ENCODE measurements at regions not wholly inside any gene's neighbourhood (a gene's known extent, or its start where the extent isn't known, plus 50 kb on each side); places are given as distances from the start of the nearest gene placed in this dataset.

DNA sequence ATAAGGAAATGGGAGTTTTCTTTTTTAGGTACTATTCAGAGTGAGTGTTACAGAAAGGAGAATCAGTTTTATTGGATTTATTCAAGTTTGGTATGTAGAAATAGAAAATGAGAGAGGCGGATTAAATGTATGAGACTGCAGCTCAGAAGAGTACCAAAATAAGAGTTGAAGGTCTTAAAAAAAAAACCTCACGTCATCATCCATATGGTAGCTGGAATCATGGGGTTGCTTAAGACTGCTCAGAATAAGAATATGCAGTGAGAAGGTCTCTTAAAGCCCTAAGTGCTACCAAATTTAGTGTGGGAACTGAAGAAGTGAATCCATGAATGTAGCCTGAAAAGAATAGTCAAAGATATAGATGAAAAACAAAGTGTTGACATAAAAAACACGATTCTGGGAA is 825.5 kb upstream of the SEL1L start:
- no TSS peak for BruUV-seq (replicated peaks)
- CTCF ChIA-PET = no interaction called here
- DNase-seq (ENCODE audit: unreplicated experiment) = no peak
- Mint-ChIP-seq H3K9me3 (ENCODE audit: unreplicated experiment) (peaks cover 16% of the 10 kb centered on the region), H3K36me3 (ENCODE audit: insufficient read depth, unreplicated experiment) (no peaks in the 10 kb centered on the region), H3K4me3 (ENCODE audit: unreplicated experiment) (no peak overlapping the region), H3K27me3 (ENCODE audit: insufficient read depth, unreplicated experiment) (no peaks in the 10 kb centered on the region), H3K27ac (ENCODE audit: low read depth, unreplicated experiment) (no peak overlapping the region), H3K4me1 (ENCODE audit: insufficient read depth, unreplicated experiment) (peaks cover 6% of the 10 kb centered on the region)
- TF ChIP-seq, protein P1, sequence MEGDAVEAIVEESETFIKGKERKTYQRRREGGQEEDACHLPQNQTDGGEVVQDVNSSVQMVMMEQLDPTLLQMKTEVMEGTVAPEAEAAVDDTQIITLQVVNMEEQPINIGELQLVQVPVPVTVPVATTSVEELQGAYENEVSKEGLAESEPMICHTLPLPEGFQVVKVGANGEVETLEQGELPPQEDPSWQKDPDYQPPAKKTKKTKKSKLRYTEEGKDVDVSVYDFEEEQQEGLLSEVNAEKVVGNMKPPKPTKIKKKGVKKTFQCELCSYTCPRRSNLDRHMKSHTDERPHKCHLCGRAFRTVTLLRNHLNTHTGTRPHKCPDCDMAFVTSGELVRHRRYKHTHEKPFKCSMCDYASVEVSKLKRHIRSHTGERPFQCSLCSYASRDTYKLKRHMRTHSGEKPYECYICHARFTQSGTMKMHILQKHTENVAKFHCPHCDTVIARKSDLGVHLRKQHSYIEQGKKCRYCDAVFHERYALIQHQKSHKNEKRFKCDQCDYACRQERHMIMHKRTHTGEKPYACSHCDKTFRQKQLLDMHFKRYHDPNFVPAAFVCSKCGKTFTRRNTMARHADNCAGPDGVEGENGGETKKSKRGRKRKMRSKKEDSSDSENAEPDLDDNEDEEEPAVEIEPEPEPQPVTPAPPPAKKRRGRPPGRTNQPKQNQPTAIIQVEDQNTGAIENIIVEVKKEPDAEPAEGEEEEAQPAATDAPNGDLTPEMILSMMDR (IDR thresholded peaks at IDR 0.05; ENCODE audit: unreplicated experiment) = no peak
- POLR2A ChIA-PET = interaction anchor here (0.6 kb wide), 1 partner anchor 1966 kb away, joined by 3 read pairs; no protein-coding TSS in a partner anchor
- intact Hi-C loops (cut with micrococcal nuclease) = no loop called here

DNA sequence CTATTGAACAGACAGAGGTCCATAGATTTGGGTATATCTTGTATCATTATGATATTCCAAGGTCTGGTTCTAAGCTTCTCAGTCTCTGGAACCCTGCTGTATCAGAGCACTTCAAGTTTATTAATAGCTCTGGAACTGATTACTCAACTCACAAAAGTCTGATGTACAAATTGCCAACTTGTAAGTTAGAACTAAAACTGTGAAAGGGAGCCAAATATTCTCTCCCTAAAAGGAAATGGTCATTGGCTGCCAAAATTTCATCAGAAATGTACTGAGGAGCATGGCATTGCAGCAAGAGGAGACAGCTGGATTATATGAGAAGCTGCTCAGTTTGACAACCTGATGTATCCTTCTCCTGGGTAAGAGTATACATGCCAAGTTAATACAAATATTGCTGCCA is 828.8 kb upstream of the SEL1L start:
- Mint-ChIP-seq H3K4me3 (ENCODE audit: unreplicated experiment) (no peak overlapping the region), H3K36me3 (ENCODE audit: insufficient read depth, unreplicated experiment) (no peaks in the 10 kb centered on the region), H3K9me3 (ENCODE audit: unreplicated experiment) (peaks cover 14% of the 10 kb centered on the region), H3K4me1 (ENCODE audit: insufficient read depth, unreplicated experiment) (peaks cover 6% of the 10 kb centered on the region), H3K27me3 (ENCODE audit: insufficient read depth, unreplicated experiment) (no peaks in the 10 kb centered on the region), H3K27ac (ENCODE audit: low read depth, unreplicated experiment) (peak overlapping the region; percentile 7)
- DNase-seq (ENCODE audit: unreplicated experiment) = peak; percentile 83
- TF ChIP-seq, protein P1 (IDR thresholded peaks at IDR 0.05; ENCODE audit: unreplicated experiment) = no peak
- BruUV-seq (replicated peaks) = no TSS peak
- intact Hi-C loops (cut with micrococcal nuclease) = no loop called here
- CTCF ChIA-PET = interaction anchor here (1.2 kb wide), 1 partner anchor 373 kb away, joined by 3 read pairs; no protein-coding TSS in a partner anchor
- POLR2A ChIA-PET = interaction anchor here (0.5 to 1.4 kb wide), 4 partner anchors 8 to 808 kb away, joined by 3 to 5 read pairs (median 4); no protein-coding TSS in a partner anchor

DNA sequence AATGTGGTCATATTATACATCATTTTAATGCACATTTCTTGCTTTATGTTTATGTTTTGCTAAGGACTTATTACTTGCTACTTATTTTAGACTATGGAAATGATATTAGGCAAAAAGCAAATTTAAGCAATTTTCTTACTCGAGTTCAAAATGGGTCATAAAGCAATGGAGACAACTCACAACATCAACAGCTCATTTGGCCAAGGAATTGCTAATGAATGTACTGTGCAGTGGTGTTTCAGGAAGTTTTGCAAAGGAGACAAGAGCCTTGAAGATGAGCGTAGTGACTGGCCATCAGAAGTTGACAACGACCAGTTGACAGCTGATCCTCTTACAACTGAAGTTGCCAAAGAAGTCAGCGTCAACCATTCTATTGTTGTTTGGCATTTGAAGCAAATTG is 831.8 kb upstream of the SEL1L start:
- TF ChIP-seq, protein P1 (IDR thresholded peaks at IDR 0.05; ENCODE audit: unreplicated experiment) = no peak
- Mint-ChIP-seq H3K36me3 (ENCODE audit: insufficient read depth, unreplicated experiment) (no peaks in the 10 kb centered on the region), H3K4me3 (ENCODE audit: unreplicated experiment) (no peak overlapping the region), H3K27ac (ENCODE audit: low read depth, unreplicated experiment) (no peak overlapping the region), H3K27me3 (ENCODE audit: insufficient read depth, unreplicated experiment) (no peaks in the 10 kb centered on the region), H3K9me3 (ENCODE audit: unreplicated experiment) (peaks cover 5% of the 10 kb centered on the region), H3K4me1 (ENCODE audit: insufficient read depth, unreplicated experiment) (peaks cover 6% of the 10 kb centered on the region)
- DNase-seq (ENCODE audit: unreplicated experiment) = no peak
- BruUV-seq (replicated peaks) = no TSS peak
- POLR2A ChIA-PET = no interaction called here
- intact Hi-C loops (cut with micrococcal nuclease) = no loop called here
- CTCF ChIA-PET = interaction anchor here (0.6 to 1.3 kb wide), 3 partner anchors 21 to 375 kb away, joined by 3 to 5 read pairs (median 4); no protein-coding TSS in a partner anchor

DNA sequence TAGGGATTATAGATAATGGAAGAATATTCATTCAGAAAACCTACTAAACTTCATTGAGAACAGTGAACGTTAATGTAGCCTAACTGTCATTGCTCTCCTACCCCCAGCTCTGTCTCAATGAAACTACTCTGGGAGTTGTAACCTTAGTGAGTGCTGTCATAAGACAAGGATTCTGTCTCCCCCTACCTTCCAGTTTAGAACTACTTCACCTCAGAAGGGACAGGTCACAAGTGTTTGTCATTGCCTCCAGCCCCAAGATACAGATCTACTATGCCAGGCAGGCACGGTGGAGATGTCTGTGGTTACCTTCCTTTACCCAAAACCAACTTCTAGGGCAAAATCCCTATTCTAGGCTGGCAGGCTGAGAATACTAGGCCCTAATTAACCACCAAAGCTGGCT is 833.1 kb upstream of the SEL1L start:
- TF ChIP-seq, protein P1 (IDR thresholded peaks at IDR 0.05; ENCODE audit: unreplicated experiment) = no peak
- BruUV-seq (replicated peaks) = no TSS peak
- Mint-ChIP-seq H3K36me3 (ENCODE audit: insufficient read depth, unreplicated experiment) (no peaks in the 10 kb centered on the region), H3K9me3 (ENCODE audit: unreplicated experiment) (peaks cover 5% of the 10 kb centered on the region), H3K4me1 (ENCODE audit: insufficient read depth, unreplicated experiment) (peaks cover 6% of the 10 kb centered on the region), H3K4me3 (ENCODE audit: unreplicated experiment) (no peak overlapping the region), H3K27me3 (ENCODE audit: insufficient read depth, unreplicated experiment) (no peaks in the 10 kb centered on the region), H3K27ac (ENCODE audit: low read depth, unreplicated experiment) (no peak overlapping the region)
- intact Hi-C loops (cut with micrococcal nuclease) = no loop called here
- POLR2A ChIA-PET = no interaction called here
- CTCF ChIA-PET = interaction anchor here (0.6 kb wide), 1 partner anchor 33 kb away, joined by 3 read pairs; no protein-coding TSS in a partner anchor
- peak; percentile 20 for DNase-seq (ENCODE audit: unreplicated experiment)
